ENCODE measurements at regions not wholly inside any gene's neighbourhood (a gene's known extent, or its start where the extent isn't known, plus 50 kb on each side); places are given as distances from the start of the nearest gene placed in this dataset.

DNA sequence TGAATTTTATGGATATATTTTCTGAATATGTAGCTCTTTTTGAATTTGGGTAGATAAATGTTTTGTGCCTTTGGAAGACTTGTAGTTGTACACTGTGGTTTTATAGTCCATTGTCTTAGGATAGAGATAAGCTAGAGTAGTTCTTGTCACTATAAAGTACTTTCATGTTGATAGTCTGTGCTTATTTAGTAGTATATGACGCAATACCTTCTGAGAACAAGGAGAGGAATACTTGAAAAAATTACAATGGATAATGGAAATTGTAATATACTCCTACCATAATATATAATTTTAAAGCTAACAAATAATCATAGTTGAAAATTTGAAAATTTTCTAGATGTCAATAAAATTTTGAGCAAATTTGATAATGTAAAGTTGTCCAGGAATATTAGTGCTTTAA, 664.0 kb downstream of the TLE4 start:
- TF ChIP-seq PBX3 (CRISPR knock-in tag; IDR thresholded peaks at IDR 0.05; ENCODE audit: borderline replicate concordance) (no peak), CHD2 (IDR thresholded peaks at IDR 0.05; ENCODE audit: low read depth, low read length) (no peak), CREB1 (IDR thresholded peaks at IDR 0.05) (no peak), CREB1 (CRISPR knock-in tag; IDR thresholded peaks at IDR 0.05) (no peak), RBM39 (IDR thresholded peaks at IDR 0.05; ENCODE audit: low read depth, low read length, poor library complexity, severe bottlenecking) (no peak), FOXO4 (CRISPR knock-in tag; conservative IDR thresholded peaks at IDR 0.05) (no peak), USF2 (IDR thresholded peaks at IDR 0.05; ENCODE audit: low read depth, low read length) (no peak), USF2 (CRISPR knock-in tag; IDR thresholded peaks at IDR 0.05; ENCODE audit: borderline replicate concordance) (no peak), CTCF (CRISPR knock-in tag; IDR thresholded peaks at IDR 0.05) (no peak), ZBTB40 (IDR thresholded peaks at IDR 0.05) (no peak), ZBTB40 (CRISPR knock-in tag; IDR thresholded peaks at IDR 0.05) (no peak), ZNF225 (CRISPR knock-in tag; IDR thresholded peaks at IDR 0.05) (no peak), FIP1L1 (IDR thresholded peaks at IDR 0.05; ENCODE audit: borderline replicate concordance, insufficient read depth, low read depth, low read length) (no peak), ZNF143 (CRISPR knock-in tag; IDR thresholded peaks at IDR 0.05) (no peak), HNF4A (CRISPR knock-in tag; IDR thresholded peaks at IDR 0.05) (no peak), NFYB (CRISPR knock-in tag; IDR thresholded peaks at IDR 0.05) (no peak)
- TF ChIP-seq, protein P1, sequence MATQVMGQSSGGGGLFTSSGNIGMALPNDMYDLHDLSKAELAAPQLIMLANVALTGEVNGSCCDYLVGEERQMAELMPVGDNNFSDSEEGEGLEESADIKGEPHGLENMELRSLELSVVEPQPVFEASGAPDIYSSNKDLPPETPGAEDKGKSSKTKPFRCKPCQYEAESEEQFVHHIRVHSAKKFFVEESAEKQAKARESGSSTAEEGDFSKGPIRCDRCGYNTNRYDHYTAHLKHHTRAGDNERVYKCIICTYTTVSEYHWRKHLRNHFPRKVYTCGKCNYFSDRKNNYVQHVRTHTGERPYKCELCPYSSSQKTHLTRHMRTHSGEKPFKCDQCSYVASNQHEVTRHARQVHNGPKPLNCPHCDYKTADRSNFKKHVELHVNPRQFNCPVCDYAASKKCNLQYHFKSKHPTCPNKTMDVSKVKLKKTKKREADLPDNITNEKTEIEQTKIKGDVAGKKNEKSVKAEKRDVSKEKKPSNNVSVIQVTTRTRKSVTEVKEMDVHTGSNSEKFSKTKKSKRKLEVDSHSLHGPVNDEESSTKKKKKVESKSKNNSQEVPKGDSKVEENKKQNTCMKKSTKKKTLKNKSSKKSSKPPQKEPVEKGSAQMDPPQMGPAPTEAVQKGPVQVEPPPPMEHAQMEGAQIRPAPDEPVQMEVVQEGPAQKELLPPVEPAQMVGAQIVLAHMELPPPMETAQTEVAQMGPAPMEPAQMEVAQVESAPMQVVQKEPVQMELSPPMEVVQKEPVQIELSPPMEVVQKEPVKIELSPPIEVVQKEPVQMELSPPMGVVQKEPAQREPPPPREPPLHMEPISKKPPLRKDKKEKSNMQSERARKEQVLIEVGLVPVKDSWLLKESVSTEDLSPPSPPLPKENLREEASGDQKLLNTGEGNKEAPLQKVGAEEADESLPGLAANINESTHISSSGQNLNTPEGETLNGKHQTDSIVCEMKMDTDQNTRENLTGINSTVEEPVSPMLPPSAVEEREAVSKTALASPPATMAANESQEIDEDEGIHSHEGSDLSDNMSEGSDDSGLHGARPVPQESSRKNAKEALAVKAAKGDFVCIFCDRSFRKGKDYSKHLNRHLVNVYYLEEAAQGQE (IDR thresholded peaks at IDR 0.05; ENCODE audit: borderline replicate concordance in 1 of 2, low read depth in 1 of 2, low read length in 2 of 2), result no peak
